ENCODE measurements at regions not wholly inside any gene's neighbourhood (a gene's known extent, or its start where the extent isn't known, plus 50 kb on each side); places are given as distances from the start of the nearest gene placed in this dataset.

- H4K91ac ChIP-seq (ENCODE audit: insufficient read length, low read depth, low read length): no peak overlapping the region
- no peak overlapping the region for H3K27ac ChIP-seq (ENCODE audit: insufficient read length, low read depth, low read length)
- H4K20me1 ChIP-seq (ENCODE audit: control insufficient read depth, insufficient read depth, insufficient read length): no peaks in the 10 kb centered on the region
- H2AK5ac ChIP-seq (ENCODE audit: insufficient read length, low read length): no peak overlapping the region
- TF ChIP-seq CTCF (conservative IDR thresholded peaks at IDR 0.05): no peak
- no peak overlapping the region for H2BK15ac ChIP-seq (ENCODE audit: low read depth, low read length)
- H3K4me2 ChIP-seq (ENCODE audit: insufficient read depth, insufficient read length, low read length): no peak overlapping the region
- H3K9ac ChIP-seq (ENCODE audit: extremely low read depth, insufficient read length, low read length): no peak overlapping the region
- no peak overlapping the region for H3K4ac ChIP-seq (ENCODE audit: low read depth, low read length)
- DNase-seq: no peak
- H2BK20ac ChIP-seq (ENCODE audit: low read depth, low read length, poor library complexity, severe bottlenecking): no peak overlapping the region
- H3K56ac ChIP-seq (ENCODE audit: insufficient read length, low read depth, low read length): no peak overlapping the region
- H2AFZ ChIP-seq (ENCODE audit: low read length): no peak overlapping the region
- no peaks in the 10 kb centered on the region for H3K4me1 ChIP-seq (ENCODE audit: insufficient read depth, low read length)
- Mint-ChIP-seq H3K27ac (no peak overlapping the region), H3K9me3 (no peaks in the 10 kb centered on the region; a peak in 2 of 5 replicates), H3K4me3 (no peak overlapping the region), H3K4me1 (peaks cover 8% of the 10 kb centered on the region in 2 experiments), H3K27me3 (ENCODE audit: low read depth) (no peaks in the 10 kb centered on the region), H3K36me3 (ENCODE audit: insufficient read depth in 1 of 3, low read depth in 3 of 3) (0 out of 7 replicates have a peak, but pooled peaks cover 0 to 9% (median 0%) of the 10 kb centered on the region in 3 experiments)
- H2BK12ac ChIP-seq (ENCODE audit: insufficient read length, low read depth, low read length): no peak overlapping the region
- H2BK5ac ChIP-seq (ENCODE audit: insufficient read length, low read length): no peak overlapping the region
- no peak overlapping the region for H3T11ph ChIP-seq (ENCODE audit: low read length)
- no peak overlapping the region for H3K18ac ChIP-seq (ENCODE audit: insufficient read length, low read depth, low read length)
- H3K79me1 ChIP-seq (ENCODE audit: insufficient read depth, low read depth, low read length, poor library complexity, severe bottlenecking): no peaks in the 10 kb centered on the region
- no peak overlapping the region for H4K5ac ChIP-seq (ENCODE audit: insufficient read length, low read depth, low read length)
- no peaks in the 10 kb centered on the region for H3K79me2 ChIP-seq (ENCODE audit: insufficient read depth, low read length)
- no peak overlapping the region for H4K8ac ChIP-seq (replicated peaks; ENCODE audit: insufficient read length, low read depth, low read length)
- H3K23ac ChIP-seq (ENCODE audit: insufficient read length, low read depth, low read length): no peak overlapping the region
- H3K23me2 ChIP-seq (ENCODE audit: insufficient read length, low read depth, low read length, poor library complexity, severe bottlenecking): no peaks in the 10 kb centered on the region
- WGBS (ENCODE audit: extremely low coverage, insufficient read length, low lambda C conversion rate): no CpG with 5 or more reads among the region's 1 CpG
- no peaks in the 10 kb centered on the region for H3K9me3 ChIP-seq (ENCODE audit: control insufficient read depth, low read depth, low read length)
- no peak overlapping the region for H2BK120ac ChIP-seq (ENCODE audit: low read depth, low read length, poor library complexity, severe bottlenecking)
- H3K27me3 ChIP-seq (ENCODE audit: insufficient read depth, low read length): no peaks in the 10 kb centered on the region
- H3K14ac ChIP-seq (ENCODE audit: insufficient read depth, low read length): no peak overlapping the region
These were observed 276.7 kb upstream of the LRIG3 start for GRCh38 chr12:59196989-59197388.
